Caco-2 (cell line): ENCODE measurements at regions not wholly inside any gene's neighbourhood (a gene's known extent, or its start where the extent isn't known, plus 50 kb on each side); places are given as distances from the start of the nearest gene placed in this dataset.

Experiments used
- BruUV-seq: library from RNA; stranded (reverse); fragments of 400-500 nt; replicated peaks from 2 replicates; lab custom pipeline; 2021; lab: Mats Ljungman, UMichigan
- CTCF ChIA-PET: fragments of 300-600 bp; sonication (Branson Sonifier 250); formaldehyde crosslinking; loops from one replicate; lab custom pipeline; 2022; ENCODE audit warnings: antibody characterized with exemption; lab: Charles Lee
- POLR2A ChIA-PET: fragments of 300-600 bp; sonication (Branson Sonifier 250); formaldehyde crosslinking; loops from one replicate; lab custom pipeline; 2022; ENCODE audit warnings: antibody characterized with exemption; lab: Charles Lee
- DNase-seq, 2 experiments: peaks; one replicate each; pipeline versions ENCODE4 v3.0.0 to v3.0.0-alpha.2; 2020 to 2022
- H3K27me3 ChIP-seq: replicated peaks from 2 replicates; pipeline ENCODE4 v1.6.0; 2011; ENCODE audit warnings: low read length; ENCODE audit not compliant: control insufficient read depth, insufficient read depth
- H3K36me3 ChIP-seq: 2 replicates; pipeline ENCODE4 v1.5.1; 2011; ENCODE audit warnings: low read length; ENCODE audit not compliant: control insufficient read depth, insufficient read depth
- H3K4me1 ChIP-seq: fragments of 250-450 bp; sonication (Bioruptor Pico); 2 replicates; pipeline ENCODE4 v1.5.1; 2020; ENCODE audit warnings: mild to moderate bottlenecking
- H3K4me3 ChIP-seq: 2 replicates; pipeline ENCODE4 v1.5.1; 2011; ENCODE audit warnings: low read depth, mild to moderate bottlenecking, control low read depth, low read length
- H3K9me3 ChIP-seq: fragments of 250-450 bp; sonication (Bioruptor Pico); 2 replicates; pipeline ENCODE4 v1.5.1; 2020; ENCODE audit warnings: mild to moderate bottlenecking, moderate library complexity
- H3K27ac Mint-ChIP-seq: one replicate; pipeline ENCODE4 v1.8.0; 2022; ENCODE audit warnings: mixed read lengths; ENCODE audit not compliant: unreplicated experiment
- H3K27me3 Mint-ChIP-seq: one replicate; pipeline ENCODE4 v1.8.0; 2022; ENCODE audit warnings: mixed read lengths; ENCODE audit not compliant: insufficient read depth, unreplicated experiment
- H3K36me3 Mint-ChIP-seq: one replicate; pipeline ENCODE4 v1.8.0; 2022; ENCODE audit warnings: mild to moderate bottlenecking, mixed read lengths; ENCODE audit not compliant: insufficient read depth, unreplicated experiment
- H3K4me1 Mint-ChIP-seq: one replicate; pipeline ENCODE4 v1.8.0; 2022; ENCODE audit warnings: low read depth, mixed read lengths; ENCODE audit not compliant: unreplicated experiment
- H3K4me3 Mint-ChIP-seq: one replicate; pipeline ENCODE4 v1.8.0; 2022; ENCODE audit warnings: mild to moderate bottlenecking, moderate library complexity, mixed read lengths; ENCODE audit not compliant: unreplicated experiment
- H3K9me3 Mint-ChIP-seq: one replicate; pipeline ENCODE4 v1.8.0; 2022; ENCODE audit warnings: mixed read lengths; ENCODE audit not compliant: unreplicated experiment
- CTCF ChIP-seq, 2 experiments: fragments of 200-600 bp in 1 of 2; IDR thresholded peaks; 1 replicate in 1 of 2; 2 replicates in 1 of 2; pipeline versions ENCODE4 v1.5.1 to v1.8.0; 2011 to 2022; ENCODE audit warnings: antibody characterized with exemption in 1 of 2, control low read depth in 1 of 2, inconsistent platforms in 1 of 2, low read depth in 1 of 2, low read length in 1 of 2, mild to moderate bottlenecking in 1 of 2, moderate library complexity in 1 of 2; ENCODE audit not compliant: insufficient read depth in 1 of 2, severe bottlenecking in 1 of 2, unreplicated experiment in 1 of 2
- intact Hi-C: fragments of 100-400 bp; cut with micrococcal nuclease; formaldehyde crosslinking; loops from one replicate; pipeline ENCODE4 v1.10.0; 2022; ENCODE audit not compliant: unreplicated experiment

- Mint-ChIP-seq H3K27ac (no peak overlapping the region), H3K36me3 (no peaks in the 10 kb centered on the region), H3K27me3 (peaks cover 7% of the 10 kb centered on the region), H3K9me3 (no peaks in the 10 kb centered on the region), H3K4me1 (no peaks in the 10 kb centered on the region), H3K4me3 (no peak overlapping the region)
- no peak overlapping the region for H3K4me3 ChIP-seq
- ChIA-PET POLR2A (no interaction called here), CTCF (no interaction called here)
- no peak for TF ChIP-seq CTCF (IDR thresholded peaks at IDR 0.05; ENCODE audit: insufficient read depth in 1 of 2, low read depth in 1 of 2, low read length in 1 of 2, severe bottlenecking in 1 of 2, unreplicated experiment in 1 of 2)
- H3K9me3 ChIP-seq, result no peaks in the 10 kb centered on the region
- no peaks in the 10 kb centered on the region for H3K4me1 ChIP-seq
- no peaks in the 10 kb centered on the region for H3K36me3 ChIP-seq
- no peaks in the 10 kb centered on the region for H3K27me3 ChIP-seq
- no peak for DNase-seq
- intact Hi-C loops, result no loop called here
- no TSS peak for BruUV-seq
Measured at GRCh38 chr3:106573605-106574004, 704.8 kb upstream of the CBLB start.

- Mint-ChIP-seq H3K27ac (no peak overlapping the region), H3K9me3 (no peaks in the 10 kb centered on the region), H3K4me1 (no peaks in the 10 kb centered on the region), H3K4me3 (no peak overlapping the region), H3K27me3 (peaks cover 7% of the 10 kb centered on the region), H3K36me3 (no peaks in the 10 kb centered on the region)
- Histone ChIP-seq H3K27me3 (no peaks in the 10 kb centered on the region), H3K9me3 (no peaks in the 10 kb centered on the region), H3K4me3 (no peak overlapping the region), H3K36me3 (no peaks in the 10 kb centered on the region), H3K4me1 (no peaks in the 10 kb centered on the region)
- ChIA-PET POLR2A (no interaction called here), CTCF (no interaction called here)
- no peak for DNase-seq
- no TSS peak for BruUV-seq
- no peak for TF ChIP-seq CTCF (IDR thresholded peaks at IDR 0.05; ENCODE audit: insufficient read depth in 1 of 2, low read depth in 1 of 2, low read length in 1 of 2, severe bottlenecking in 1 of 2, unreplicated experiment in 1 of 2)
- intact Hi-C loops, result no loop called here
Measured at GRCh38 chr3:106575029-106575428, 706.2 kb upstream of the CBLB start.

GRCh38 chr3:106577241-106577640 is 708.4 kb upstream of the CBLB start:
- no peaks in the 10 kb centered on the region for H3K9me3 Mint-ChIP-seq
- ChIA-PET POLR2A (no interaction called here), CTCF (no interaction called here)
- no peaks in the 10 kb centered on the region for H3K27me3 Mint-ChIP-seq
- no TSS peak for BruUV-seq
- Histone ChIP-seq H3K4me3 (no peak overlapping the region), H3K27me3 (no peaks in the 10 kb centered on the region), H3K36me3 (no peaks in the 10 kb centered on the region), H3K4me1 (no peaks in the 10 kb centered on the region), H3K9me3 (no peaks in the 10 kb centered on the region)
- intact Hi-C loops, result no loop called here
- TF ChIP-seq CTCF (IDR thresholded peaks at IDR 0.05; ENCODE audit: insufficient read depth in 1 of 2, low read depth in 1 of 2, low read length in 1 of 2, severe bottlenecking in 1 of 2, unreplicated experiment in 1 of 2), result no peak
- H3K4me3 Mint-ChIP-seq, result no peak overlapping the region
- no peak for DNase-seq
- no peaks in the 10 kb centered on the region for H3K36me3 Mint-ChIP-seq
- H3K4me1 Mint-ChIP-seq, result no peaks in the 10 kb centered on the region
- H3K27ac Mint-ChIP-seq, result no peak overlapping the region
